CD4-positive, alpha-beta T cell (primary cell): ENCODE measurements at regions not wholly inside any gene's neighbourhood (a gene's known extent, or its start where the extent isn't known, plus 50 kb on each side); places are given as distances from the start of the nearest gene placed in this dataset.

ENCODE experiments used
- ATAC-seq: fragments of 200-7000 bp; cut with Tn5 transposase; one replicate; pipeline ENCODE4 v1.10.0; 2022; ENCODE audit warnings: mild to moderate bottlenecking; ENCODE audit not compliant: poor library complexity
- CTCF ChIA-PET: fragments of 350-600 bp; sonication (Branson Sonifier 250); formaldehyde crosslinking; loops from one replicate; lab custom pipeline; 2021; ENCODE audit warnings: antibody characterized with exemption, inconsistent platforms; lab: Charles Lee
- POLR2A ChIA-PET: fragments of 350-600 bp; sonication (Branson Sonifier 250); formaldehyde crosslinking; loops from one replicate; lab custom pipeline; 2021; ENCODE audit warnings: antibody characterized with exemption, inconsistent platforms; lab: Charles Lee
- DNase-seq, 14 experiments: peaks; one replicate each; pipeline ENCODE4 v3.0.0-alpha.2; 2013 to 2020; ENCODE audit warnings: mixed read lengths in 2 of 14
- H3K27ac ChIP-seq, 2 donors: one replicate each; pipeline versions ENCODE4 v1.5.1 to v1.7.0; 2013; ENCODE audit warnings: low read length in 2 of 2, low read depth in 1 of 2, mild to moderate bottlenecking in 1 of 2
- H3K27me3 ChIP-seq, 2 experiments: 1 replicate in 1 of 2; 2 replicates in 1 of 2; pipeline versions ENCODE4 v1.6.1 to v1.7.0; 2013; ENCODE audit warnings: low read length in 2 of 2, control low read depth in 1 of 2, mild to moderate bottlenecking in 1 of 2, moderate library complexity in 1 of 2; ENCODE audit not compliant: insufficient read depth in 2 of 2, control insufficient read depth in 1 of 2
- H3K36me3 ChIP-seq: one replicate; pipeline ENCODE4 v1.6.1; 2013; ENCODE audit warnings: low read length, control low read depth; ENCODE audit not compliant: insufficient read depth
- H3K4me1 ChIP-seq: one replicate; pipeline ENCODE4 v1.6.1; 2013; ENCODE audit warnings: low read length, control low read depth; ENCODE audit not compliant: insufficient read depth
- H3K4me3 ChIP-seq: one replicate; pipeline ENCODE4 v1.5.1; 2013; ENCODE audit warnings: mild to moderate bottlenecking, low read length, moderate library complexity
- H3K9me3 ChIP-seq, 2 experiments: 1 replicate in 1 of 2; 2 replicates in 1 of 2; pipeline versions ENCODE4 v1.6.1 to v1.7.0; 2013; ENCODE audit warnings: low read length in 2 of 2, mild to moderate bottlenecking in 2 of 2, control low read depth in 1 of 2, moderate library complexity in 1 of 2; ENCODE audit not compliant: control insufficient read depth in 1 of 2, insufficient read depth in 1 of 2
- H3K27ac Mint-ChIP-seq: one replicate; pipeline ENCODE4 v1.8.0; 2020; ENCODE audit warnings: mixed read lengths
- H3K27me3 Mint-ChIP-seq: one replicate; pipeline ENCODE4 v1.8.0; 2021; ENCODE audit warnings: mixed read lengths
- H3K36me3 Mint-ChIP-seq: one replicate; pipeline ENCODE4 v1.8.0; 2021; ENCODE audit warnings: low read depth, mixed read lengths
- H3K4me1 Mint-ChIP-seq: one replicate; pipeline ENCODE4 v1.8.0; 2021; ENCODE audit warnings: low read depth, mixed read lengths
- H3K4me3 Mint-ChIP-seq: one replicate; pipeline ENCODE4 v1.8.0; 2020; ENCODE audit warnings: mild to moderate bottlenecking, mixed read lengths
- H3K9me3 Mint-ChIP-seq: one replicate; pipeline ENCODE4 v1.8.0; 2020; ENCODE audit warnings: mixed read lengths
- intact Hi-C, 2 experiments: fragments of 100-400 bp; cut with DNase I in 1 of 2; cut with micrococcal nuclease in 1 of 2; formaldehyde crosslinking; loops; one replicate each; pipeline versions ENCODE4 v1.15.1 to v1.9.0; 2023 to 2025; cut with DNase I, micrococcal nuclease
- TF ChIP-seq, protein P1 (sequence below): fragments of 200-600 bp; IDR thresholded peaks from one replicate; pipeline ENCODE4 v1.8.0; 2022; ENCODE audit warnings: antibody characterized with exemption, mild to moderate bottlenecking

DNA sequence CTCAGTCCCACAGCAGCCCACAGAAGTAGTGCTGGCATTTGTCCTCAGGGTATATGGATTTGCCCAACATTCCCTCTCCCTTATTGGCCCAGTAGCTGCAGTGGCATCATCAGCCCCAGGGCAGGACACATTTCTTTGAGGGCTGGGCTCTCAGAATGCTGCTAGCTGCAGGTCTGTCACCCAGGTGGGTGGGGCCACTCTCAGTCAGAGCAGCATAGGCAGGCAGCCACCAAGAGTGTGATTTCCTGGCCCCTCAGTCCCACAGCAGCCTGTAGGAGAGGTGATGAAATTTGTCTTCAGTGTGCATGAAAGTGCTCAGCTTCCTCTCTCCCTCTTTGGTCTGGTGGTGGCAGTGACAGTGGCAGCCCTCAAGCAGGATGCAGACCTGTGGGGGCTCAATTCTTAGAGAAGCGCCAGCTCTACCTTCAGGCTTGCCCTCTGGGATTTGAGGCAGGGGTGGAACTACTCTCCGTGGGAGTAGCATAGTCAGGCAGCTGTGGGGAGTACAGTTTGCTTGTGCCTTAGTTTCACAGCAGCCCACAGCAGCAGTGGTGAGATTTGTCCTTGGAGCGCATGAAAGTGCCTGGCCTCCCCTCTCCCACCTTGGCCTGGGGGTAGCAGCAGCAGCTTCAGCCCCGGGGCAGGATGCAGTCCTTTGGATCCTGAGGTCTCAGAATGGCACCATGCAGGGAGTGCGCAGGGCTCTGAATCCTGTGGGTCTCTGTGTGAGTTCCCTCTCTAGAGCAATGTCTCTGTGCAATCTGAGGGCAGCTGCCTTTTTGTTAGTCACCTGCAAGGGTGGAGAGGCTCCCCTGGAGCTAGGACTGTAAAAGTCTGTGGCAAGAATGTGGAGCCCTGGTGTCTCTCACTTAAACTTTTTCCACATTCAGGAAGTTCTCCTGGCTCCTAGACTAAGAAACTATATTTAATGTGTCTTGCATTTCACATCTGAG is 1229.1 kb downstream of the ROBO2 start:
- no peaks in the 10 kb centered on the region for H3K36me3 Mint-ChIP-seq
- H3K4me3 Mint-ChIP-seq, result no peak overlapping the region

DNA sequence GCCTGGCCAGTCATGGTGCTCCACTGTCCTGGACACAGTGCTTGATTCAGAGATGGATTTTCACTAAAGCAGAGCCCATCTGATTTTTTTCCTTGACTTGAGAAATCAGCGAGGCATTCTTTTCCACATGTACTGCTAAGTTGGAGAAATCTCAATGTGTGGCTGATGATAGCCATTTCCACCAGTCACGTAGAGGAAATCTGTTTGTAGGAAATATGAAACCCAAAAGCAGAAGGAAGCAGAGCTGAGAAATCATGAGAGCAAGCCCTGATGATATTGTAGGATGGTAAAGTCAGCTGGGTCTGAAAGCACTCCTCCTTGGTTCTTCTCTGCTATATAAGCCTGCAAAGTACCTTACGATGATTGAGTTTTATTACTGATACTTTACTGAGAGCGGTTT is 1233.4 kb downstream of the ROBO2 start:
- intact Hi-C loops, result no loop called here
- DNase-seq, result no peak
- H3K4me1 Mint-ChIP-seq, result no peaks in the 10 kb centered on the region
- ChIA-PET CTCF (no interaction called here), POLR2A (no interaction called here)
- H3K36me3 Mint-ChIP-seq, result no peaks in the 10 kb centered on the region
- peaks cover 3% of the 10 kb centered on the region for H3K9me3 Mint-ChIP-seq
- peaks cover 0 to 10% of the 10 kb centered on the region in 2 experiments for H3K9me3 ChIP-seq
- H3K4me1 ChIP-seq, result no peaks in the 10 kb centered on the region
- no peak overlapping the region for H3K27ac Mint-ChIP-seq
- H3K4me3 ChIP-seq, result no peak overlapping the region
- TF ChIP-seq, protein P1, sequence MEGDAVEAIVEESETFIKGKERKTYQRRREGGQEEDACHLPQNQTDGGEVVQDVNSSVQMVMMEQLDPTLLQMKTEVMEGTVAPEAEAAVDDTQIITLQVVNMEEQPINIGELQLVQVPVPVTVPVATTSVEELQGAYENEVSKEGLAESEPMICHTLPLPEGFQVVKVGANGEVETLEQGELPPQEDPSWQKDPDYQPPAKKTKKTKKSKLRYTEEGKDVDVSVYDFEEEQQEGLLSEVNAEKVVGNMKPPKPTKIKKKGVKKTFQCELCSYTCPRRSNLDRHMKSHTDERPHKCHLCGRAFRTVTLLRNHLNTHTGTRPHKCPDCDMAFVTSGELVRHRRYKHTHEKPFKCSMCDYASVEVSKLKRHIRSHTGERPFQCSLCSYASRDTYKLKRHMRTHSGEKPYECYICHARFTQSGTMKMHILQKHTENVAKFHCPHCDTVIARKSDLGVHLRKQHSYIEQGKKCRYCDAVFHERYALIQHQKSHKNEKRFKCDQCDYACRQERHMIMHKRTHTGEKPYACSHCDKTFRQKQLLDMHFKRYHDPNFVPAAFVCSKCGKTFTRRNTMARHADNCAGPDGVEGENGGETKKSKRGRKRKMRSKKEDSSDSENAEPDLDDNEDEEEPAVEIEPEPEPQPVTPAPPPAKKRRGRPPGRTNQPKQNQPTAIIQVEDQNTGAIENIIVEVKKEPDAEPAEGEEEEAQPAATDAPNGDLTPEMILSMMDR, result no peak
- no peak for ATAC-seq
- H3K27me3 ChIP-seq, result no peaks in the 10 kb centered on the region
- H3K27ac ChIP-seq, result no peak overlapping the region
- no peak overlapping the region for H3K4me3 Mint-ChIP-seq
- H3K36me3 ChIP-seq, result no peaks in the 10 kb centered on the region
- no peaks in the 10 kb centered on the region for H3K27me3 Mint-ChIP-seq

More for the DNA sequence above, 1229.1 kb downstream of the ROBO2 start:
- H3K4me1 Mint-ChIP-seq, result no peaks in the 10 kb centered on the region
- Histone ChIP-seq H3K9me3 (peaks cover 11 to 23% of the 10 kb centered on the region in 2 experiments), H3K27me3 (no peaks in the 10 kb centered on the region), H3K4me1 (no peaks in the 10 kb centered on the region), H3K4me3 (no peak overlapping the region), H3K27ac (no peak overlapping the region), H3K36me3 (no peaks in the 10 kb centered on the region)
- ChIA-PET POLR2A (no interaction called here), CTCF (no interaction called here)
- H3K27me3 Mint-ChIP-seq, result no peaks in the 10 kb centered on the region
- intact Hi-C loops, result no loop called here
- no peak for DNase-seq
- H3K9me3 Mint-ChIP-seq, result peaks cover 12% of the 10 kb centered on the region
- H3K27ac Mint-ChIP-seq, result no peak overlapping the region
- TF ChIP-seq, protein P1, result no peak
- ATAC-seq, result no peak

DNA sequence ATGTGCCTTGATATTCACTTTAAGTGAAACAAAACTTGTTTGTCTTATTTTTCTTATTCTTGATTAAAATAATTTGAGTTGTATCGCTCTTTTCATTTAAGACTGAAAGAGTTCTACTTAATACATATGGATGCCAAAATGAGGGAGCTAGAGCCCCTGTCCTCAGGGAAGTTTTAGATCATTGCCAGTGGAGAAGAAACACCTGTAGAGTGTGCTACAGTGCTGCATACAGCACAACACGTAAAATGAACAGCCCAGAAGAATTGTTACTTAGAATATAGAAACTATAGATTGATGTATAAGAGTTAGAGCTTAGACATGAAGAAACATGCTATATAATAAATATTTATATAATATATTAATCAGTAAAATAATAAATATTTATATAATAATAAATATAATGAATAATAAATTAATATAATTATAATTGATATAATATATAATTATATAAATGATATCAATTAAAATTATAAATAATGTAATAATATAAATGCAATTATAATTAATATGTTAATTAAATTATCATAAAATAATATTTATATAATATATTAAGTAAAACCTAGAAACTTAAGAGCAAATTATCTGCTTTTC is 1234.7 kb downstream of the ROBO2 start:
- Mint-ChIP-seq H3K9me3 (peaks cover 6% of the 10 kb centered on the region), H3K27ac (no peak overlapping the region), H3K36me3 (no peaks in the 10 kb centered on the region), H3K27me3 (no peaks in the 10 kb centered on the region), H3K4me1 (no peaks in the 10 kb centered on the region), H3K4me3 (no peak overlapping the region)
- TF ChIP-seq, protein P1, result no peak
- ATAC-seq (no peak), DNase-seq (no peak)
- POLR2A ChIA-PET, result no interaction called here
- CTCF ChIA-PET, result no interaction called here
- no peaks in the 10 kb centered on the region for H3K9me3 ChIP-seq
- H3K27me3 ChIP-seq, result no peaks in the 10 kb centered on the region
- H3K4me1 ChIP-seq, result no peaks in the 10 kb centered on the region
- intact Hi-C loops, result no loop called here
- no peak overlapping the region for H3K27ac ChIP-seq
- no peaks in the 10 kb centered on the region for H3K36me3 ChIP-seq
- no peak overlapping the region for H3K4me3 ChIP-seq
